HEK293 (cell line): ENCODE measurements at regions not wholly inside any gene's neighbourhood (a gene's known extent, or its start where the extent isn't known, plus 50 kb on each side); places are given as distances from the start of the nearest gene placed in this dataset.

Experiments used
- CTCF ChIA-PET: fragments of 350-600 bp; formaldehyde crosslinking; extraction: SDS; loops from one replicate; lab custom pipeline; 2021; ENCODE audit warnings: antibody characterized with exemption; lab: Yijun Ruan, JAX
- POLR2A ChIA-PET: fragments of 300-600 bp; formaldehyde crosslinking; extraction: SDS; loops from one replicate; lab custom pipeline; 2020; ENCODE audit warnings: antibody characterized with exemption, inconsistent platforms; lab: Yijun Ruan, JAX
- H3K27ac ChIP-seq: fragments of 200-500 bp; sonication (Bioruptor generic); 2 replicates; pipeline ENCODE4 v1.5.1; 2014; ENCODE audit warnings: low read depth, low read length, control low read depth, inconsistent platforms; ENCODE audit errors: extremely low read depth
- H3K36me3 ChIP-seq, 2 experiments: fragments of 200-500 bp in 1 of 2; sonication (Bioruptor generic) in 1 of 2; 1 replicate in 1 of 2; 2 replicates in 1 of 2; pipeline ENCODE4 v1.5.1; 2014 to 2017; ENCODE audit warnings: inconsistent platforms in 2 of 2, low read length in 2 of 2; ENCODE audit not compliant: control insufficient read depth in 2 of 2, insufficient read depth in 1 of 2
- H3K4me1 ChIP-seq: fragments of 200-500 bp; sonication (Bioruptor generic); 2 replicates; pipeline ENCODE4 v1.5.1; 2014; ENCODE audit warnings: mild to moderate bottlenecking, low read length, inconsistent platforms; ENCODE audit not compliant: control insufficient read depth, insufficient read depth
- H3K4me3 ChIP-seq: 2 replicates; pipeline ENCODE4 v1.5.1; 2011; ENCODE audit warnings: low read depth, mild to moderate bottlenecking, control low read depth, low read length, moderate library complexity
- H3K9me3 ChIP-seq: fragments of 200-500 bp; sonication (Bioruptor generic); 2 replicates; pipeline ENCODE4 v1.5.1; 2014; ENCODE audit warnings: low read depth, low read length, inconsistent platforms; ENCODE audit not compliant: control insufficient read depth, insufficient read depth
- GLI2 ChIP-seq: fragments of 450-650 bp; formaldehyde crosslinking; IDR thresholded peaks from 2 replicates; pipeline ENCODE4; 2017; ENCODE audit warnings: missing biosample characterization, missing genetic modification characterization, low read depth, borderline replicate concordance
- HOXD13 ChIP-seq: sonication (generic); formaldehyde crosslinking; IDR thresholded peaks from 2 replicates; pipeline ENCODE4 v1.8.0; 2022; ENCODE audit warnings: missing genetic modification reagents, borderline replicate concordance
- KLF7 ChIP-seq: fragments of 450-650 bp; formaldehyde crosslinking; IDR thresholded peaks from 2 replicates; pipeline ENCODE4 v1.5.1; 2016; ENCODE audit warnings: missing biosample characterization, missing genetic modification characterization, borderline replicate concordance
- PRDM6 ChIP-seq: fragments of 450-650 bp; formaldehyde crosslinking; IDR thresholded peaks from 2 replicates; pipeline ENCODE4 v1.5.1; 2017; ENCODE audit warnings: missing biosample characterization, missing genetic modification characterization
- SCRT1 ChIP-seq: fragments of 450-650 bp; formaldehyde crosslinking; IDR thresholded peaks from 2 replicates; pipeline ENCODE4 v1.5.1; 2016; ENCODE audit warnings: missing biosample characterization, missing genetic modification characterization, borderline replicate concordance
- SCRT2 ChIP-seq: fragments of 450-650 bp; formaldehyde crosslinking; IDR thresholded peaks from 2 replicates; pipeline ENCODE4 v1.5.1; 2016; ENCODE audit warnings: missing biosample characterization, missing genetic modification characterization
- ZBTB11 ChIP-seq: fragments of 450-650 bp; formaldehyde crosslinking; conservative IDR thresholded peaks from 2 replicates; pipeline ENCODE4 v1.5.1; 2016; ENCODE audit warnings: low read depth, missing biosample characterization, missing genetic modification characterization
- ZBTB49 ChIP-seq: fragments of 450-650 bp; formaldehyde crosslinking; IDR thresholded peaks from 2 replicates; pipeline ENCODE4 v1.5.1; 2016; ENCODE audit warnings: missing biosample characterization, missing genetic modification characterization, low read depth
- ZEB2 ChIP-seq: fragments of 450-650 bp; formaldehyde crosslinking; IDR thresholded peaks from 2 replicates; pipeline ENCODE4 v1.5.1; 2016; ENCODE audit warnings: missing biosample characterization, missing genetic modification characterization
- ZNF133 ChIP-seq: fragments of 450-650 bp; formaldehyde crosslinking; IDR thresholded peaks from 2 replicates; pipeline ENCODE4 v1.5.1; 2016; ENCODE audit warnings: missing biosample characterization, missing genetic modification characterization
- ZNF174 ChIP-seq: fragments of 450-650 bp; formaldehyde crosslinking; IDR thresholded peaks from 2 replicates; pipeline ENCODE4 v1.5.0; 2017; ENCODE audit warnings: missing biosample characterization, mild to moderate bottlenecking, missing genetic modification characterization
- ZNF2 ChIP-seq: fragments of 450-650 bp; formaldehyde crosslinking; IDR thresholded peaks from 2 replicates; pipeline ENCODE4 v1.5.1; 2016; ENCODE audit warnings: missing biosample characterization, missing genetic modification characterization
- ZNF239 ChIP-seq: fragments of 450-650 bp; formaldehyde crosslinking; IDR thresholded peaks from 2 replicates; pipeline ENCODE4 v1.5.1; 2016; ENCODE audit warnings: missing biosample characterization, missing genetic modification characterization
- ZNF266 ChIP-seq: fragments of 450-650 bp; formaldehyde crosslinking; IDR thresholded peaks from 2 replicates; pipeline ENCODE4 v1.5.1; 2016; ENCODE audit warnings: missing biosample characterization, missing genetic modification characterization, low read depth
- ZNF292 ChIP-seq: fragments of 450-650 bp; formaldehyde crosslinking; IDR thresholded peaks from 2 replicates; pipeline ENCODE4 v1.5.1; 2016; ENCODE audit warnings: low read depth, missing biosample characterization, missing genetic modification characterization, borderline replicate concordance
- ZNF311 ChIP-seq: fragments of 450-650 bp; formaldehyde crosslinking; IDR thresholded peaks from 2 replicates; pipeline ENCODE4 v1.5.1; 2017; ENCODE audit warnings: missing biosample characterization, missing genetic modification characterization, borderline replicate concordance
- ZNF366 ChIP-seq: fragments of 450-650 bp; formaldehyde crosslinking; conservative IDR thresholded peaks from 2 replicates; pipeline ENCODE4 v1.5.1; 2016; ENCODE audit warnings: missing biosample characterization, missing genetic modification characterization
- ZNF37A ChIP-seq: fragments of 450-650 bp; IDR thresholded peaks from 2 replicates; pipeline ENCODE4 v1.5.1; 2018; ENCODE audit warnings: missing biosample characterization, missing genetic modification characterization
- ZNF501 ChIP-seq: fragments of 450-650 bp; formaldehyde crosslinking; IDR thresholded peaks from 2 replicates; pipeline ENCODE4 v1.5.1; 2016; ENCODE audit warnings: missing biosample characterization, missing genetic modification characterization
- ZNF548 ChIP-seq: fragments of 450-650 bp; formaldehyde crosslinking; IDR thresholded peaks from 2 replicates; pipeline ENCODE4 v1.5.1; 2016; ENCODE audit warnings: missing biosample characterization, missing genetic modification characterization
- ZNF571 ChIP-seq: fragments of 450-650 bp; formaldehyde crosslinking; IDR thresholded peaks from 2 replicates; pipeline ENCODE4 v1.5.0; 2017; ENCODE audit warnings: missing biosample characterization, missing genetic modification characterization
- ZNF596 ChIP-seq: fragments of 450-650 bp; IDR thresholded peaks from 2 replicates; pipeline ENCODE4 v1.5.0; 2018; ENCODE audit warnings: missing biosample characterization, mild to moderate bottlenecking, missing genetic modification characterization, moderate library complexity
- ZNF624 ChIP-seq: fragments of 450-650 bp; formaldehyde crosslinking; IDR thresholded peaks from 2 replicates; pipeline ENCODE4 v1.5.1; 2017; ENCODE audit warnings: missing biosample characterization, missing genetic modification characterization
- ZNF658 ChIP-seq: fragments of 450-650 bp; formaldehyde crosslinking; IDR thresholded peaks from 2 replicates; pipeline ENCODE4; 2016; ENCODE audit warnings: missing biosample characterization, missing genetic modification characterization
- ZNF768 ChIP-seq: fragments of 450-650 bp; formaldehyde crosslinking; IDR thresholded peaks from 2 replicates; pipeline ENCODE4 v1.5.1; 2018; ENCODE audit warnings: missing biosample characterization, mild to moderate bottlenecking, missing genetic modification characterization

- H3K27ac ChIP-seq: no peak overlapping the region
Observed at GRCh38 chr21:28734522-28735175, 258.0 kb downstream of the LTN1 start.

GRCh38 chr21:28731700-28732321 is 260.9 kb downstream of the LTN1 start:
- TF ChIP-seq ZNF571 (tag by site-specific recombination) (no peak), ZNF174 (no peak)
- H3K4me3 ChIP-seq: no peak overlapping the region
- H3K9me3 ChIP-seq: no peaks in the 10 kb centered on the region; the same call in 1 of the 2 replicates
- CTCF ChIA-PET: interaction anchor here (1.6 kb wide), 1 partner anchor 14 kb away, joined by 7 read pairs; no protein-coding TSS in a partner anchor
- POLR2A ChIA-PET: no interaction called here
- no peaks in the 10 kb centered on the region for H3K36me3 ChIP-seq
- H3K4me1 ChIP-seq: no peaks in the 10 kb centered on the region
- no peak overlapping the region for H3K27ac ChIP-seq

More at GRCh38 chr21:28734522-28735175, 258.0 kb downstream of the LTN1 start:
- no peak overlapping the region for H3K4me3 ChIP-seq
- CTCF ChIA-PET: interaction anchor here (0.5 to 2.8 kb wide), 2 partner anchors 10 to 11 kb away, joined by 5 to 38 read pairs; no protein-coding TSS in a partner anchor
- H3K9me3 ChIP-seq: no peaks in the 10 kb centered on the region; the same call in 1 of the 2 replicates
- POLR2A ChIA-PET: no interaction called here
- H3K36me3 ChIP-seq: no peaks in the 10 kb centered on the region
- no peak for TF ChIP-seq ZEB2 (tag by site-specific recombination)
- TF ChIP-seq ZNF239 (tag by site-specific recombination): no peak
- no peak for TF ChIP-seq ZNF2
- no peak for TF ChIP-seq ZNF133
- no peak for TF ChIP-seq ZNF596 (tag by site-specific recombination)
- TF ChIP-seq ZNF311 (tag by site-specific recombination): no peak
- no peak for TF ChIP-seq HOXD13 (CRISPR knock-in tag)
- TF ChIP-seq ZNF658: no peak
- no peak for TF ChIP-seq ZNF501 (tag by site-specific recombination)
- TF ChIP-seq ZBTB11 (tag by site-specific recombination): no peak
- TF ChIP-seq ZNF292 (tag by site-specific recombination): no peak
- TF ChIP-seq ZNF266 (tag by site-specific recombination): no peak
- H3K4me1 ChIP-seq: no peaks in the 10 kb centered on the region

GRCh38 chr21:28729887-28730286 is 262.8 kb downstream of the LTN1 start:
- Histone ChIP-seq H3K4me3 (no peak overlapping the region), H3K9me3 (no peaks in the 10 kb centered on the region; the same call in 1 of the 2 replicates), H3K27ac (no peak overlapping the region), H3K4me1 (no peaks in the 10 kb centered on the region), H3K36me3 (no peaks in the 10 kb centered on the region)
- ChIA-PET POLR2A (no interaction called here), CTCF (no interaction called here)
- TF ChIP-seq SCRT1 (tag by site-specific recombination) (no peak), GLI2 (tag by site-specific recombination) (no peak), ZNF37A (tag by site-specific recombination) (no peak), PRDM6 (tag by site-specific recombination) (no peak), KLF7 (no peak), ZNF366 (tag by site-specific recombination) (no peak), ZNF548 (tag by site-specific recombination) (no peak), ZNF624 (no peak), ZBTB49 (tag by site-specific recombination) (no peak), SCRT2 (tag by site-specific recombination) (no peak), ZNF768 (tag by site-specific recombination) (no peak)
